ENCODE measurements at regions not wholly inside any gene's neighbourhood (a gene's known extent, or its start where the extent isn't known, plus 50 kb on each side); places are given as distances from the start of the nearest gene placed in this dataset.

DNA sequence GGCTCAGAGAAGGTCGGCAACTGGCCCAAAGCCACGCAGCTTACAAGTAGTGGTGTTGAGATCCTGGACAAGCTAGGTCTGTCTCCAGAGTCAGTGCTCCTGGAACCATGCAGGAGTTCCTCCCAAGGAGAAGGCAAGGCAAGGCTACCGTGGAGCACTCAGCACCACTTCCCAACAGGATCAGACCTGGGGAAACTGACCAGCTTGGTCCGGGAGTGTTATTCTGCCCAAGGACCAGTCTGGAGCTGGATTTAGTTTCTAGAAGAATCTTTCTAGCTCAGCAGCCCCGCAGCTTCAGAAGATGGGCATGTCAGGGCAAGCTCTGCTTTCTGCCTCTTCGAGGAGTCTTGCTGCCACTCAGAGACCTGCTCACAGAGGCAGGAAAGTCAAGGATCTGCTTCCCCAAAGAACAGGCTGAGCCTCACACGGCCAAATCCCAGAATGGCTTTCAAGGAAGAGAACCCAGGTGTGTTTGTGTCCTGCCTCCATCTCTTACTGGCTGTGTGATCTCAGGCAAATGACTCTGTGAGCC is 302.8 kb downstream of the MATN1 start:
- no peak overlapping the region for H3K4me3 ChIP-seq (ENCODE audit: insufficient read length, low read depth)
- no peak for DNase-seq (ENCODE audit: low read depth, low spot score)
- no peak overlapping the region for H3K9ac ChIP-seq (ENCODE audit: insufficient read length, low read depth)
- H3K4me1 ChIP-seq (ENCODE audit: insufficient read depth, insufficient read length) = peaks cover 4% of the 10 kb centered on the region
- no peaks in the 10 kb centered on the region for H3K9me3 ChIP-seq (ENCODE audit: insufficient read depth, low read length)
- H3K27me3 ChIP-seq (ENCODE audit: insufficient read depth, insufficient read length) = peaks cover 2% of the 10 kb centered on the region
- TF ChIP-seq SUZ12 (IDR thresholded peaks at IDR 0.05; ENCODE audit: extremely low read depth, insufficient read depth, insufficient read length) (no peak), YY1 (IDR thresholded peaks at IDR 0.05; ENCODE audit: insufficient read depth, insufficient read length) (no peak), ZNF274 (IDR thresholded peaks at IDR 0.05; ENCODE audit: low read depth, low read length) (no peak)
- no peaks in the 10 kb centered on the region for H3K36me3 ChIP-seq (ENCODE audit: insufficient read depth, insufficient read length, low read length)

- DNase-seq (ENCODE audit: low read depth, low spot score) = no peak
- no peak overlapping the region for H3K9ac ChIP-seq (ENCODE audit: insufficient read length, low read depth)
Observed at GRCh38 chr1:30419831-30420230, 303.6 kb downstream of the MATN1 start.

DNA sequence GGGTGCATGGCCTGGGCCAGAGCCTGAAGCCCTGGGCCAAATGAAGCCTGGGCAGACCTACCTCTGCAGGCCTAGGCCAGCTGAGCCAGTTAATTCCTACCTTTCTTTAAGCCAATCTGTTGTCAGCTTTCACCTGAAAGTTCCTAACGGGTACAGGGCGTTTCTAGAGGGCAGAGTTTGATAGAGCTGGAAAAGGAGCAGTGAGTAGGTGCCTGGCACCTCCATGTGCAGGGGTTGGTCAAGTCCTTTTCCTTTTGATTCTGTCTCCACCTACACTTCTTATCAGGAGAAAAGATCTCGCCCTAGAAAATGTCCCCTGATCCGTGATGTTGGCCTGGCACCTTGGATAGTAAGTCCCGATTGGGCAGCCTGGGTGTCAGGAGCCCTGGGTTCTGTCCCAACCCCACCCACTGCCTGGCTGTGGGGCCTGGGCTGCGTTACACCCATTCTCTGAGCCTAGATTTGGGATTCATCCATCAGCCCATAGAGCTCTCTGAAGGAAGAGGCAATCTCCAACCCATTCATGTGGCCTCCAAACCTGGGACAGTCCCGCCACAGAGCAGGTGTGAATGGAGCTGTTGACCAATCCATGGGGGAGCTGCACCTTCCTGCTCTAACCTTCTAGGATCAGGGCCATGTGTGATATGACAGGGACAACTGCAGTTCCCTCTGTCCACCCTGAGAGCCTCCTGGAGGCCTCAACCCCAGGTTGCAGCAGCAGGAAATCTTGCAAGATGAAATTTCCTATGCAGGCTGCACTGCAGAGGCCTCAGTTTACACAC is 304.3 kb downstream of the MATN1 start:
- H3K27me3 ChIP-seq (ENCODE audit: insufficient read depth, insufficient read length) = peaks cover 2% of the 10 kb centered on the region

More at GRCh38 chr1:30419831-30420230, 303.6 kb downstream of the MATN1 start:
- Histone ChIP-seq H3K4me3 (ENCODE audit: insufficient read length, low read depth) (no peak overlapping the region), H3K36me3 (ENCODE audit: insufficient read depth, insufficient read length, low read length) (no peaks in the 10 kb centered on the region), H3K9me3 (ENCODE audit: insufficient read depth, low read length) (no peaks in the 10 kb centered on the region), H3K27me3 (ENCODE audit: insufficient read depth, insufficient read length) (peaks cover 2% of the 10 kb centered on the region), H3K4me1 (ENCODE audit: insufficient read depth, insufficient read length) (peaks cover 12% of the 10 kb centered on the region)
- TF ChIP-seq YY1 (IDR thresholded peaks at IDR 0.05; ENCODE audit: insufficient read depth, insufficient read length) = no peak
- no peak for TF ChIP-seq ZNF274 (IDR thresholded peaks at IDR 0.05; ENCODE audit: low read depth, low read length)
- TF ChIP-seq SUZ12 (IDR thresholded peaks at IDR 0.05; ENCODE audit: extremely low read depth, insufficient read depth, insufficient read length) = no peak

DNA sequence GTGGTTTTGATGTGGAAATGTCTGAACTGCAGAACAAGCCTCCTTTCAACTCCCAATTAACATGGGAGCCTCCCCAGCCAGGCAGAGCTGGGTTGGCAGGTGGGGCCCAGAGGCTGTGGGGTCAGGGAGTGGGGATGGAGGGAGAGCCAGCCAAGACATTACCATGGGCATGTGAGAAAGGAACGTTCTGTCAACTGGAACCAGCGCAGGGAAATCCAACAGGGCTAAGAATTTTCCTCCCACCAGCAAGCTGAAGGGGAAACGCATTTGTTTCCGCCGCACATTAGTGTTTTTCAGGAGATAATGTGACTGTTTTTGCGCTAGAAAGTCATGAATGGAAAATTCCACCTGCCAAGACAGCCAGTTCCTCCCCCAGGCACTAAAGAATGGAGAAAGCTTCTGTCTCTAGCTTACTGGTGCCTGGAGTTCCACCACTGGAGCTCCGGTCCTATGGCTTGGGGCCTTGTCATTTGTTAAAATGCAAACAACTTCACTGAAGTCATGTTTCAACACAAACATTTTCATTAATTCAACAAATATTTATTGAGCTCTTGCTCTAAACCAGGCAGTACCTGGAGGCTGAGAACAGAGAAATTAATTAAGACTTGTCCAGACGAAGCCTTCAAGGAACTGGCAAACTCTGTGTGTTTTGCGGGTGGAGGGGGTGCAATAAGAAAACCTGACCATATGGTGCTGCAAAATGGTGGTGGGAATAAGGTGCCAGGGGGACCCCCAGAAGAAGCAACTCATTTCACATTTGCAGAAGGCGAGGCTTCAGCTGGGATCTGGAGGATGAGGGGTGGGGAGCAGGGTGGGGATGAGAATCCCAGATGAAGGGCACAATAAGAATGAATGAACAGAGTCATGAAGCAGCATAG is 305.1 kb downstream of the MATN1 start:
- no peak for DNase-seq (ENCODE audit: low read depth, low spot score)
- H3K4me3 ChIP-seq (ENCODE audit: insufficient read length, low read depth) = no peak overlapping the region
- TF ChIP-seq YY1 (IDR thresholded peaks at IDR 0.05; ENCODE audit: insufficient read depth, insufficient read length) (no peak), ZNF274 (IDR thresholded peaks at IDR 0.05; ENCODE audit: low read depth, low read length) (no peak), SUZ12 (IDR thresholded peaks at IDR 0.05; ENCODE audit: extremely low read depth, insufficient read depth, insufficient read length) (no peak)

More for the DNA sequence above, 304.3 kb downstream of the MATN1 start:
- Histone ChIP-seq H3K4me1 (ENCODE audit: insufficient read depth, insufficient read length) (peaks cover 13% of the 10 kb centered on the region), H3K9me3 (ENCODE audit: insufficient read depth, low read length) (no peaks in the 10 kb centered on the region), H3K4me3 (ENCODE audit: insufficient read length, low read depth) (no peak overlapping the region), H3K36me3 (ENCODE audit: insufficient read depth, insufficient read length, low read length) (no peaks in the 10 kb centered on the region), H3K9ac (ENCODE audit: insufficient read length, low read depth) (no peak overlapping the region)
- TF ChIP-seq YY1 (IDR thresholded peaks at IDR 0.05; ENCODE audit: insufficient read depth, insufficient read length) (no peak), SUZ12 (IDR thresholded peaks at IDR 0.05; ENCODE audit: extremely low read depth, insufficient read depth, insufficient read length) (no peak), ZNF274 (IDR thresholded peaks at IDR 0.05; ENCODE audit: low read depth, low read length) (no peak)
- no peak for DNase-seq (ENCODE audit: low read depth, low spot score)

GRCh38 chr1:30417701-30418046 is 305.7 kb downstream of the MATN1 start:
- no peak overlapping the region for H3K9ac ChIP-seq (ENCODE audit: insufficient read length, low read depth)
- TF ChIP-seq ZNF274 (IDR thresholded peaks at IDR 0.05; ENCODE audit: low read depth, low read length) = no peak
- TF ChIP-seq YY1 (IDR thresholded peaks at IDR 0.05; ENCODE audit: insufficient read depth, insufficient read length) = no peak
- TF ChIP-seq SUZ12 (IDR thresholded peaks at IDR 0.05; ENCODE audit: extremely low read depth, insufficient read depth, insufficient read length) = no peak
- DNase-seq (ENCODE audit: low read depth, low spot score) = no peak

More for the DNA sequence above, 305.1 kb downstream of the MATN1 start:
- peaks cover 13% of the 10 kb centered on the region for H3K4me1 ChIP-seq (ENCODE audit: insufficient read depth, insufficient read length)
- no peaks in the 10 kb centered on the region for H3K36me3 ChIP-seq (ENCODE audit: insufficient read depth, insufficient read length, low read length)
- H3K9me3 ChIP-seq (ENCODE audit: insufficient read depth, low read length) = no peaks in the 10 kb centered on the region
- peaks cover 2% of the 10 kb centered on the region for H3K27me3 ChIP-seq (ENCODE audit: insufficient read depth, insufficient read length)
- H3K9ac ChIP-seq (ENCODE audit: insufficient read length, low read depth) = no peak overlapping the region

DNA sequence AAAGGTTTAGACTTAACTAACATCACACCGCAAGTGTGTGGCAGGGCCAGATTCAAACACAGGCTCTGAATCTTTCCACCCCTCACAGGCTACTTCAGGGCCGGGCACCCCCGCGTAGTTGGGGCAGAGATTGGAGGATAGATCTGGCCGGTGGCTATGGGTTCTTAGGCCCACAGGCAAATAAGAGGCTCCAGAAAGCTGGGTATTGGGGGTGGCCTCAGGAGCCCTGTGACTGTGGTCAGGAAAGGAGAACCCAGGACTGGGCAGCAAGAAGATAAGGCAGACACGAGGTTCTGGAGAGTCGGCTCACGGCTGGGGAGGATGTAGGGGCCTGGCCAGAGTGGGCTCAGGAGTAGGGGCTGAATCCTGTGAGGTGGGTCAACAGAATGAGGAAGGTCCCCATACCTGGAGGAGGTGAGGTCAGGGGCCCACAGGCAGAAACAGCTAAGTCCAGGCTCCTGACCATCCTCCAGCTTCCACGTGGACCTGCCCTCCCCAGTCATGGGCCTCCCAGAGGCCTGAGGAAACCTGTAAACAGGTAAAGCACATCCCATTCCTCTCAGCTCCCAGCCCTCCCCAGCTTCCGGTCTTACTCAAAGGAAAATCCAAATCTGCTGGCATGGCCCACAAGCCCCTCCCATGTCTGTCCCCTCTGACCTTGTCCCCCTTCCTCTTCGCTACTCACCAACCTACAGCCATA is 306.2 kb downstream of the MATN1 start:
- no peaks in the 10 kb centered on the region for H3K36me3 ChIP-seq (ENCODE audit: insufficient read depth, insufficient read length, low read length)
- no peak for DNase-seq (ENCODE audit: low read depth, low spot score)
- TF ChIP-seq ZNF274 (IDR thresholded peaks at IDR 0.05; ENCODE audit: low read depth, low read length) = no peak
- TF ChIP-seq YY1 (IDR thresholded peaks at IDR 0.05; ENCODE audit: insufficient read depth, insufficient read length) = no peak
- TF ChIP-seq SUZ12 (IDR thresholded peaks at IDR 0.05; ENCODE audit: extremely low read depth, insufficient read depth, insufficient read length) = no peak
- H3K9ac ChIP-seq (ENCODE audit: insufficient read length, low read depth) = no peak overlapping the region
- H3K4me3 ChIP-seq (ENCODE audit: insufficient read length, low read depth) = no peak overlapping the region
- H3K9me3 ChIP-seq (ENCODE audit: insufficient read depth, low read length) = no peaks in the 10 kb centered on the region
- peaks cover 20% of the 10 kb centered on the region for H3K4me1 ChIP-seq (ENCODE audit: insufficient read depth, insufficient read length)
- peaks cover 2% of the 10 kb centered on the region for H3K27me3 ChIP-seq (ENCODE audit: insufficient read depth, insufficient read length)

More at GRCh38 chr1:30417701-30418046, 305.7 kb downstream of the MATN1 start:
- peaks cover 2% of the 10 kb centered on the region for H3K27me3 ChIP-seq (ENCODE audit: insufficient read depth, insufficient read length)
- H3K36me3 ChIP-seq (ENCODE audit: insufficient read depth, insufficient read length, low read length) = no peaks in the 10 kb centered on the region
- H3K4me1 ChIP-seq (ENCODE audit: insufficient read depth, insufficient read length) = peaks cover 15% of the 10 kb centered on the region
- no peaks in the 10 kb centered on the region for H3K9me3 ChIP-seq (ENCODE audit: insufficient read depth, low read length)
- H3K4me3 ChIP-seq (ENCODE audit: insufficient read length, low read depth) = no peak overlapping the region

Data from NT2/D1 (cell line).